GM23338 (cell line): ENCODE measurements at regions not wholly inside any gene's neighbourhood (a gene's known extent, or its start where the extent isn't known, plus 50 kb on each side); places are given as distances from the start of the nearest gene placed in this dataset.

ENCODE experiments used
- EZH2 ChIP-seq: fragments of 200-600 bp; sonication (generic); IDR thresholded peaks from one replicate; pipeline ENCODE4 v1.8.0; 2017; ENCODE audit warnings: antibody characterized with exemption, mild to moderate bottlenecking, low read depth; ENCODE audit not compliant: unreplicated experiment
- TF ChIP-seq, protein P1 (sequence below), 2 experiments: fragments of 200-600 bp in 1 of 2; sonication (generic) in 1 of 2; conservative IDR thresholded peaks; 2 replicates each; pipeline versions ENCODE4 v1.5.1 to v1.6.1; 2016 to 2017; ENCODE audit warnings: antibody characterized with exemption in 2 of 2, low read depth in 2 of 2, mild to moderate bottlenecking in 2 of 2, moderate library complexity in 1 of 2

- no peak for TF ChIP-seq EZH2
- TF ChIP-seq, protein P1, sequence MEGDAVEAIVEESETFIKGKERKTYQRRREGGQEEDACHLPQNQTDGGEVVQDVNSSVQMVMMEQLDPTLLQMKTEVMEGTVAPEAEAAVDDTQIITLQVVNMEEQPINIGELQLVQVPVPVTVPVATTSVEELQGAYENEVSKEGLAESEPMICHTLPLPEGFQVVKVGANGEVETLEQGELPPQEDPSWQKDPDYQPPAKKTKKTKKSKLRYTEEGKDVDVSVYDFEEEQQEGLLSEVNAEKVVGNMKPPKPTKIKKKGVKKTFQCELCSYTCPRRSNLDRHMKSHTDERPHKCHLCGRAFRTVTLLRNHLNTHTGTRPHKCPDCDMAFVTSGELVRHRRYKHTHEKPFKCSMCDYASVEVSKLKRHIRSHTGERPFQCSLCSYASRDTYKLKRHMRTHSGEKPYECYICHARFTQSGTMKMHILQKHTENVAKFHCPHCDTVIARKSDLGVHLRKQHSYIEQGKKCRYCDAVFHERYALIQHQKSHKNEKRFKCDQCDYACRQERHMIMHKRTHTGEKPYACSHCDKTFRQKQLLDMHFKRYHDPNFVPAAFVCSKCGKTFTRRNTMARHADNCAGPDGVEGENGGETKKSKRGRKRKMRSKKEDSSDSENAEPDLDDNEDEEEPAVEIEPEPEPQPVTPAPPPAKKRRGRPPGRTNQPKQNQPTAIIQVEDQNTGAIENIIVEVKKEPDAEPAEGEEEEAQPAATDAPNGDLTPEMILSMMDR (conservative IDR thresholded peaks at IDR 0.05; ENCODE audit: low read depth in 2 of 2), result no peak
Measured at GRCh38 chr14:26744903-26745302, 147.1 kb upstream of the NOVA1 start.
